GM23248 (cell line): ENCODE measurements at regions not wholly inside any gene's neighbourhood (a gene's known extent, or its start where the extent isn't known, plus 50 kb on each side); places are given as distances from the start of the nearest gene placed in this dataset.

Source experiments
- EZH2 ChIP-seq: fragments of 200-600 bp; sonication (generic); IDR thresholded peaks from 2 replicates; pipeline ENCODE4 v1.6.1; 2018; ENCODE audit warnings: antibody characterized with exemption, mild to moderate bottlenecking; ENCODE audit not compliant: insufficient read depth, poor library complexity, severe bottlenecking
- EZH2phosphoT487 ChIP-seq: fragments of 200-600 bp; sonication (generic); IDR thresholded peaks from 2 replicates; pipeline ENCODE4 v1.6.1; 2018; ENCODE audit warnings: antibody characterized with exemption, moderate library complexity, mild to moderate bottlenecking, low read depth; ENCODE audit not compliant: insufficient read depth

GRCh38 chr11:129734654-129735053 lies 81.0 kb upstream of the TMEM45B start:
- TF ChIP-seq EZH2 = no peak
- no peak for TF ChIP-seq EZH2phosphoT487
